ENCODE measurements at regions not wholly inside any gene's neighbourhood (a gene's known extent, or its start where the extent isn't known, plus 50 kb on each side); places are given as distances from the start of the nearest gene placed in this dataset.

- Histone ChIP-seq H4K20me1 (ENCODE audit: insufficient read depth) (no peaks in the 10 kb centered on the region), H3K4me2 (ENCODE audit: low read length) (no peak overlapping the region), H3K27ac (ENCODE audit: low read depth, low read length) (no peak overlapping the region), H3K79me2 (ENCODE audit: insufficient read depth, low read length) (no peaks in the 10 kb centered on the region), H3K9me2 (ENCODE audit: insufficient read depth) (no peaks in the 10 kb centered on the region), H3K27me3 (ENCODE audit: insufficient read depth, low read length) (no peaks in the 10 kb centered on the region), H3K9me3 (ENCODE audit: control insufficient read depth in 1 of 2, insufficient read depth in 1 of 2, low read depth in 1 of 2, low read length in 2 of 2) (peaks cover 7 to 9% of the 10 kb centered on the region in 2 experiments; a peak in 2 of 4 replicates), H3K9ac (ENCODE audit: low read length) (no peak overlapping the region), H3K36me3 (ENCODE audit: control insufficient read depth in 1 of 2, insufficient read depth in 2 of 2, low read length in 2 of 2) (no peaks in the 10 kb centered on the region), H3K4me3 (replicated peaks in 1 of 2; ENCODE audit: low read depth in 1 of 2, low read length in 2 of 2) (no peak overlapping the region), H2AFZ (ENCODE audit: low read depth, low read length, poor library complexity, severe bottlenecking) (no peak overlapping the region), H3K4me1 (ENCODE audit: control insufficient read depth in 1 of 2, insufficient read depth in 2 of 2, low read length in 2 of 2) (no peaks in the 10 kb centered on the region)
- ChIA-PET CTCF (no interaction called here), POLR2A (no interaction called here), RAD21 (ENCODE audit: low non-redundant PET in 1 of 2, low total read pairs in 2 of 2, uncharacterized antibody in 2 of 2, unreplicated experiment in 2 of 2) (no interaction called here)
- intact Hi-C loops (cut with micrococcal nuclease), result no loop called here
- no TSS peak for BruUV-seq (replicated peaks)
- DNase-seq (ENCODE audit: low read depth, low spot score) (no peak), ATAC-seq (no peak)
- TF ChIP-seq CTCF (IDR thresholded peaks at IDR 0.05 in 2 of 3, conservative IDR thresholded peaks at IDR 0.05 in 1 of 3; ENCODE audit: borderline replicate concordance in 1 of 3, insufficient read depth in 1 of 3, low read depth in 2 of 3, low read length in 2 of 3) (no peak), EZH2phosphoT487 (IDR thresholded peaks at IDR 0.05; ENCODE audit: borderline replicate concordance) (no peak), ZNF274 (IDR thresholded peaks at IDR 0.05; ENCODE audit: low read depth, low read length) (no peak), JUND (IDR thresholded peaks at IDR 0.05) (no peak), POLR2A (IDR thresholded peaks at IDR 0.05; ENCODE audit: borderline replicate concordance, extremely low read depth, insufficient read depth, insufficient read length) (no peak), TCF7L2 (IDR thresholded peaks at IDR 0.05; ENCODE audit: borderline replicate concordance, extremely low read depth, insufficient read depth, insufficient read length) (no peak), SP1 (IDR thresholded peaks at IDR 0.05; ENCODE audit: low read depth) (no peak), EGR1 (IDR thresholded peaks at IDR 0.05; ENCODE audit: low read depth) (no peak), SRF (IDR thresholded peaks at IDR 0.05; ENCODE audit: low read depth) (no peak), ELF1 (IDR thresholded peaks at IDR 0.05; ENCODE audit: borderline replicate concordance, low read depth) (no peak), POLR2AphosphoS5 (IDR thresholded peaks at IDR 0.05; ENCODE audit: low read depth, low read length) (no peak), CEBPB (IDR thresholded peaks at IDR 0.05; ENCODE audit: low read depth) (no peak)
Measured at GRCh38 chr16:7239547-7239946, 93.1 kb upstream of the RBFOX1 start.
